Endothelial cell of umbilical vein (primary cell): ENCODE measurements at regions not wholly inside any gene's neighbourhood (a gene's known extent, or its start where the extent isn't known, plus 50 kb on each side); places are given as distances from the start of the nearest gene placed in this dataset.

Source experiments
- BruUV-seq: library from RNA; stranded (reverse); fragments of 400-500 nt; replicated peaks from 2 replicates; lab custom pipeline; 2021; lab: Mats Ljungman, UMichigan
- CTCF ChIA-PET: fragments of 300-600, 350-600 bp; sonication (Branson Sonifier 250); formaldehyde crosslinking; loops from one replicate; lab custom pipeline; 2021; ENCODE audit warnings: antibody characterized with exemption, inconsistent platforms; lab: Charles Lee
- POLR2A ChIA-PET: fragments of 300-600, 350-600 bp; sonication (Branson Sonifier 250); formaldehyde crosslinking; loops from one replicate; lab custom pipeline; 2021; ENCODE audit warnings: antibody characterized with exemption, inconsistent platforms; lab: Charles Lee
- DNase-seq: peaks from one replicate; pipeline ENCODE4 v3.0.0-alpha.2; 2011; ENCODE audit warnings: low read depth, low spot score
- FAIRE-seq: peaks from 2 replicates; lab custom pipeline; 2011; peaks lifted over from hg19 to GRCh38; lab: Jason Lieb, UNC
- H2AFZ ChIP-seq: 2 replicates; pipeline ENCODE4 v1.6.0; 2012; ENCODE audit warnings: low read depth, low read length, control low read depth, inconsistent platforms
- H3K27ac ChIP-seq: 2 replicates; pipeline ENCODE4 v1.5.1; 2011; ENCODE audit warnings: low read depth, mild to moderate bottlenecking, control low read depth, low read length, moderate library complexity; ENCODE audit not compliant: insufficient read depth
- H3K27me3 ChIP-seq, 2 experiments: 2 replicates each; pipeline versions ENCODE4 v1.6.0 to v1.6.1; 2011; ENCODE audit warnings: low read length in 2 of 2, mixed read lengths in 1 of 2; ENCODE audit not compliant: control insufficient read depth in 2 of 2, insufficient read depth in 2 of 2
- H3K36me3 ChIP-seq, 2 experiments: 2 replicates in 1 of 2; 3 replicates in 1 of 2; pipeline ENCODE4 v1.5.1; 2011; ENCODE audit warnings: low read length in 2 of 2, mild to moderate bottlenecking in 1 of 2, moderate library complexity in 1 of 2; ENCODE audit not compliant: control insufficient read depth in 2 of 2, insufficient read depth in 2 of 2; ENCODE audit errors: extremely low read depth in 1 of 2
- H3K4me1 ChIP-seq: 3 replicates; pipeline ENCODE4 v1.5.1; 2011; ENCODE audit warnings: mild to moderate bottlenecking, low read length; ENCODE audit not compliant: control insufficient read depth, insufficient read depth; ENCODE audit errors: extremely low read depth
- H3K4me2 ChIP-seq: 2 replicates; pipeline ENCODE4 v1.6.1; 2011; ENCODE audit warnings: low read length, control low read depth, mixed read lengths; ENCODE audit not compliant: insufficient read depth
- H3K4me3 ChIP-seq, 3 experiments: fragments of 200-600 bp in 1 of 3; sonication (generic), shearing (Covaris generic) in 1 of 3; replicated peaks in 1 of 3; 2 replicates each; pipeline ENCODE4 v1.5.1; 2011 to 2016; ENCODE audit warnings: control low read depth in 3 of 3, low read length in 3 of 3, mild to moderate bottlenecking in 2 of 3, inconsistent platforms in 1 of 3, low read depth in 1 of 3, moderate library complexity in 1 of 3; ENCODE audit not compliant: insufficient read depth in 1 of 3
- H3K79me2 ChIP-seq: 2 replicates; pipeline ENCODE4 v1.6.0; 2012; ENCODE audit warnings: low read length, inconsistent platforms; ENCODE audit not compliant: control insufficient read depth, insufficient read depth
- H3K9ac ChIP-seq: replicated peaks from 2 replicates; pipeline ENCODE3; 2011; ENCODE audit warnings: low read length, control low read depth; ENCODE audit not compliant: insufficient read depth; ENCODE audit errors: extremely low read depth
- H3K9me1 ChIP-seq: replicated peaks from 3 replicates; pipeline ENCODE4 v1.6.0; 2011; ENCODE audit warnings: mild to moderate bottlenecking, low read length; ENCODE audit not compliant: control insufficient read depth, insufficient read depth; ENCODE audit errors: extremely low read depth
- H3K9me3 ChIP-seq: replicated peaks from 2 replicates; pipeline ENCODE4 v1.5.1; 2012; ENCODE audit warnings: low read length, inconsistent platforms; ENCODE audit not compliant: control insufficient read depth, insufficient read depth
- H4K20me1 ChIP-seq: replicated peaks from 2 replicates; pipeline ENCODE3; 2011; ENCODE audit warnings: mild to moderate bottlenecking, low read length; ENCODE audit not compliant: control insufficient read depth, insufficient read depth; ENCODE audit errors: extremely low read depth
- FOS ChIP-seq: IDR thresholded peaks from 2 replicates; pipeline ENCODE4 v1.6.1; 2011; ENCODE audit warnings: mild to moderate bottlenecking, low read length, moderate library complexity, borderline replicate concordance; ENCODE audit not compliant: insufficient read depth
- GATA2 ChIP-seq: IDR thresholded peaks from 2 replicates; pipeline ENCODE4 v1.7.0; 2011; ENCODE audit warnings: low read depth, mild to moderate bottlenecking, moderate library complexity, mixed read lengths, low read length; ENCODE audit not compliant: insufficient read length, insufficient read depth
- JUN ChIP-seq: IDR thresholded peaks from 2 replicates; pipeline ENCODE4 v1.6.1; 2011; ENCODE audit warnings: borderline replicate concordance, low read depth; ENCODE audit not compliant: insufficient read length, insufficient read depth
- MYC ChIP-seq: IDR thresholded peaks from one replicate; pipeline ENCODE4 v1.6.1; 2011; ENCODE audit warnings: mild to moderate bottlenecking, low read depth, low read length
- dilution Hi-C: fragments of 300-500 bp; cut with MboI; formaldehyde crosslinking; loops from one replicate; pipeline ENCODE4 v1.15.0; 2019; ENCODE audit warnings: low sequenced_read_pairs; ENCODE audit not compliant: extremely low pct_ligation_motif_present
- intact Hi-C: fragments of 100-400 bp; cut with micrococcal nuclease; formaldehyde crosslinking; loops from one replicate; pipeline ENCODE4 v1.10.0; 2022

- Histone ChIP-seq H3K4me2 (no peak overlapping the region), H3K9me1 (no peaks in the 10 kb centered on the region), H2AFZ (no peak overlapping the region), H3K36me3 (no peaks in the 10 kb centered on the region), H3K9ac (no peak overlapping the region), H3K27ac (no peak overlapping the region), H4K20me1 (no peaks in the 10 kb centered on the region), H3K4me3 (no peak overlapping the region), H3K79me2 (no peaks in the 10 kb centered on the region), H3K4me1 (no peaks in the 10 kb centered on the region), H3K9me3 (no peaks in the 10 kb centered on the region), H3K27me3 (no peaks in the 10 kb centered on the region)
- dilution Hi-C loops (no loop called here), intact Hi-C loops (no loop called here)
- no TSS peak for BruUV-seq
- FAIRE-seq: no peak
- no peak for DNase-seq
- ChIA-PET CTCF (no interaction called here), POLR2A (no interaction called here)
- TF ChIP-seq FOS: peak; percentile 18
- no peak for TF ChIP-seq GATA2
Measured at GRCh38 chr4:157664726-157665125, 444.2 kb downstream of the GRIA2 start.

- no peaks in the 10 kb centered on the region for H3K27me3 ChIP-seq
- H3K27ac ChIP-seq: no peak overlapping the region
- CTCF ChIA-PET: no interaction called here
- TF ChIP-seq MYC: no peak
- no peak for TF ChIP-seq JUN
- POLR2A ChIA-PET: no interaction called here
- no peak overlapping the region for H3K4me2 ChIP-seq
- no peak overlapping the region for H3K4me3 ChIP-seq
- H3K9me3 ChIP-seq: no peaks in the 10 kb centered on the region
- intact Hi-C loops (no loop called here), dilution Hi-C loops (no loop called here)
- H3K36me3 ChIP-seq: no peaks in the 10 kb centered on the region
- H3K4me1 ChIP-seq: no peaks in the 10 kb centered on the region
- H3K9ac ChIP-seq: no peak overlapping the region
- DNase-seq (no peak), FAIRE-seq (no peak)
- no peaks in the 10 kb centered on the region for H3K79me2 ChIP-seq
- H4K20me1 ChIP-seq: no peaks in the 10 kb centered on the region
- H2AFZ ChIP-seq: no peak overlapping the region
- no peaks in the 10 kb centered on the region for H3K9me1 ChIP-seq
- no TSS peak for BruUV-seq
Measured at GRCh38 chr4:157655096-157655809, 434.7 kb downstream of the GRIA2 start.
